LNCaP clone FGC (cell line): ENCODE measurements at regions not wholly inside any gene's neighbourhood (a gene's known extent, or its start where the extent isn't known, plus 50 kb on each side); places are given as distances from the start of the nearest gene placed in this dataset.
A peak's percentile ranks its signal among the peaks of the same experiment; 100 is the strongest.
"Not testable (repeated sequence)": the region's sequence is repeated elsewhere in the genome, so short reads cannot be mapped to it uniquely, and the experiment has no call there.

Source experiments
- DNase-seq: peaks from one replicate; pipeline ENCODE4 v3.0.0-alpha.2; 2011; ENCODE audit warnings: low read depth
- H3K4me3 ChIP-seq: 2 replicates; pipeline ENCODE4 v1.5.1; 2011; ENCODE audit warnings: mild to moderate bottlenecking, low read depth, low read length, control low read depth
- CTCF ChIP-seq: IDR thresholded peaks from 2 replicates; pipeline ENCODE4 v1.5.1; 2012; ENCODE audit warnings: mild to moderate bottlenecking; ENCODE audit not compliant: control insufficient read depth, insufficient read depth; ENCODE audit errors: extremely low read depth

- TF ChIP-seq CTCF, result no peak
- no peak for DNase-seq
- H3K4me3 ChIP-seq, result no peak overlapping the region
Observed at GRCh38 chr20:33925867-33926266, 67.8 kb upstream of the RALY start.

- no peak overlapping the region for H3K4me3 ChIP-seq
- no peak for DNase-seq
- no peak for TF ChIP-seq CTCF
Observed at GRCh38 chr20:33926425-33926824, 67.3 kb upstream of the RALY start.

- peak; percentile 70 for DNase-seq
- no peak for TF ChIP-seq CTCF
- no peak overlapping the region for H3K4me3 ChIP-seq
Observed at GRCh38 chr20:33927724-33928123, 66.0 kb upstream of the RALY start.

GRCh38 chr20:33929917-33930316 is 63.8 kb upstream of the RALY start:
- TF ChIP-seq CTCF, result no peak
- no peak overlapping the region for H3K4me3 ChIP-seq
- DNase-seq, result no peak

- DNase-seq, result peak; percentile 71
- no peak overlapping the region for H3K4me3 ChIP-seq
- peak; percentile 64 for TF ChIP-seq CTCF
Observed at GRCh38 chr20:33933469-33933909, 60.2 kb upstream of the RALY start.

- TF ChIP-seq CTCF, result no peak
- DNase-seq, result no peak
Observed at GRCh38 chr20:33936656-33937055, 57.1 kb upstream of the RALY start.

GRCh38 chr20:33939031-33939430 is 54.7 kb upstream of the RALY start:
- peak; percentile 50 for DNase-seq
- not testable (repeated sequence) for H3K4me3 ChIP-seq

More at GRCh38 chr20:33936656-33937055, 57.1 kb upstream of the RALY start:
- H3K4me3 ChIP-seq, result no peak overlapping the region
